GM21447 (cell line): ENCODE measurements at regions not wholly inside any gene's neighbourhood (a gene's known extent, or its start where the extent isn't known, plus 50 kb on each side); places are given as distances from the start of the nearest gene placed in this dataset.
"Not testable (repeated sequence)": the region's sequence is repeated elsewhere in the genome, so short reads cannot be mapped to it uniquely, and the experiment has no call there.

Experiments used
- ATAC-seq: cut with Tn5 transposase; IDR thresholded peaks from one replicate; pipeline ENCODE4 v1.9.1; 2021; ENCODE audit not compliant: unreplicated experiment

- not testable (repeated sequence) for ATAC-seq
These were observed 117.0 kb downstream of the SDHAF3 start for GRCh38 chr7:97234494-97234893.

- no peak for ATAC-seq
These were observed 128.8 kb downstream of the SDHAF3 start for GRCh38 chr7:97246317-97246716.

- ATAC-seq, result not testable (repeated sequence)
These were observed 140.7 kb downstream of the SDHAF3 start for GRCh38 chr7:97258187-97258586.

GRCh38 chr7:97269741-97270140, 152.2 kb downstream of the SDHAF3 start:
- ATAC-seq, result no peak

- no peak for ATAC-seq
These were observed 152.8 kb downstream of the SDHAF3 start for GRCh38 chr7:97270280-97270679.

GRCh38 chr7:97271619-97272018, 154.1 kb downstream of the SDHAF3 start:
- ATAC-seq, result no peak

GRCh38 chr7:97272237-97272975, 154.9 kb downstream of the SDHAF3 start:
- peak; percentile 61 for ATAC-seq

- no peak for ATAC-seq
These were observed 158.0 kb downstream of the SDHAF3 start for GRCh38 chr7:97275475-97275874.

GRCh38 chr7:97280950-97281349, 163.5 kb downstream of the SDHAF3 start:
- no peak for ATAC-seq

GRCh38 chr7:97285348-97285747, 167.8 kb downstream of the SDHAF3 start:
- ATAC-seq, result no peak

GRCh38 chr7:97293031-97293430, 175.5 kb downstream of the SDHAF3 start:
- no peak for ATAC-seq

- no peak for ATAC-seq
These were observed 181.1 kb downstream of the SDHAF3 start for GRCh38 chr7:97298561-97298960.

GRCh38 chr7:97305589-97305988, 188.1 kb downstream of the SDHAF3 start:
- ATAC-seq, result no peak

- ATAC-seq, result no peak
These were observed 190.1 kb downstream of the SDHAF3 start for GRCh38 chr7:97307521-97308108.

- ATAC-seq, result no peak
These were observed 196.4 kb downstream of the SDHAF3 start for GRCh38 chr7:97313900-97314299.

- no peak for ATAC-seq
These were observed 200.1 kb downstream of the SDHAF3 start for GRCh38 chr7:97317575-97317974.

GRCh38 chr7:97329871-97330270, 212.4 kb downstream of the SDHAF3 start:
- ATAC-seq, result not testable (repeated sequence)

GRCh38 chr7:97337849-97338248, 220.4 kb downstream of the SDHAF3 start:
- ATAC-seq, result no peak

GRCh38 chr7:97342512-97342911, 225.0 kb downstream of the SDHAF3 start:
- ATAC-seq, result no peak

GRCh38 chr7:97346349-97346748, 228.9 kb downstream of the SDHAF3 start:
- no peak for ATAC-seq

- no peak for ATAC-seq
These were observed 234.0 kb downstream of the SDHAF3 start for GRCh38 chr7:97351488-97351887.

GRCh38 chr7:97357459-97357858, 240.0 kb downstream of the SDHAF3 start:
- ATAC-seq, result no peak

- no peak for ATAC-seq
These were observed 255.4 kb downstream of the SDHAF3 start for GRCh38 chr7:97372882-97373281.
